CD8-positive, alpha-beta memory T cell (primary cell): ENCODE measurements at regions not wholly inside any gene's neighbourhood (a gene's known extent, or its start where the extent isn't known, plus 50 kb on each side); places are given as distances from the start of the nearest gene placed in this dataset.

Experiments
- CTCF ChIA-PET: fragments of 350-600 bp; sonication (Branson Sonifier 250); formaldehyde crosslinking; loops from one replicate; lab custom pipeline; 2021; ENCODE audit warnings: antibody characterized with exemption; lab: Charles Lee
- POLR2A ChIA-PET: fragments of 350-600 bp; sonication (Branson Sonifier 250); formaldehyde crosslinking; loops from one replicate; lab custom pipeline; 2021; ENCODE audit warnings: antibody characterized with exemption; lab: Charles Lee
- DNase-seq, 5 donors: peaks; one replicate each; pipeline versions ENCODE4 v3.0.0 to v3.0.0-alpha.2; 2020 to 2022; ENCODE audit warnings: mixed read lengths in 1 of 5
- H3K27ac ChIP-seq: one replicate; pipeline ENCODE4 v1.7.0; 2013; ENCODE audit warnings: low read depth, mild to moderate bottlenecking, low read length, moderate library complexity
- H3K27me3 ChIP-seq: 2 replicates; pipeline ENCODE4 v1.7.0; 2013; ENCODE audit warnings: low read length, mild to moderate bottlenecking; ENCODE audit not compliant: insufficient read depth, poor library complexity, severe bottlenecking
- H3K36me3 ChIP-seq: 2 replicates; pipeline ENCODE4 v1.7.0; 2013; ENCODE audit warnings: mild to moderate bottlenecking, low read length, moderate library complexity; ENCODE audit not compliant: insufficient read depth
- H3K4me1 ChIP-seq: 2 replicates; pipeline ENCODE4 v1.7.0; 2013; ENCODE audit warnings: mild to moderate bottlenecking, low read length, moderate library complexity; ENCODE audit not compliant: insufficient read depth
- H3K4me3 ChIP-seq: 2 replicates; pipeline ENCODE4 v1.7.0; 2013; ENCODE audit warnings: mild to moderate bottlenecking, low read length
- H3K9me3 ChIP-seq: 2 replicates; pipeline ENCODE4 v1.7.0; 2013; ENCODE audit warnings: mild to moderate bottlenecking, low read length
- H3K27ac Mint-ChIP-seq, 8 donors: one replicate each; pipeline ENCODE4 v1.8.0; 2020 to 2021; ENCODE audit warnings: mixed read lengths in 8 of 8, mild to moderate bottlenecking in 6 of 8, inconsistent platforms in 3 of 8, moderate library complexity in 3 of 8
- H3K27me3 Mint-ChIP-seq, 2 donors: one replicate each; pipeline ENCODE4 v1.8.0; 2020 to 2021; ENCODE audit warnings: mixed read lengths in 2 of 2, mild to moderate bottlenecking in 1 of 2, moderate library complexity in 1 of 2
- H3K36me3 Mint-ChIP-seq, 3 donors: one replicate each; pipeline ENCODE4 v1.8.0; 2020 to 2021; ENCODE audit warnings: mixed read lengths in 3 of 3, inconsistent platforms in 1 of 3, mild to moderate bottlenecking in 1 of 3
- H3K4me1 Mint-ChIP-seq, 3 donors: one replicate each; pipeline ENCODE4 v1.8.0; 2020 to 2021; ENCODE audit warnings: mixed read lengths in 3 of 3, inconsistent platforms in 1 of 3, mild to moderate bottlenecking in 1 of 3
- H3K4me3 Mint-ChIP-seq, 7 donors: one replicate each; pipeline ENCODE4 v1.8.0; 2020 to 2021; ENCODE audit warnings: mixed read lengths in 7 of 7, mild to moderate bottlenecking in 6 of 7, moderate library complexity in 4 of 7, inconsistent platforms in 2 of 7
- H3K9me3 Mint-ChIP-seq, 5 donors: one replicate each; pipeline ENCODE4 v1.8.0; 2020 to 2022; ENCODE audit warnings: mixed read lengths in 5 of 5, mild to moderate bottlenecking in 3 of 5, moderate library complexity in 2 of 5, inconsistent platforms in 1 of 5

DNA sequence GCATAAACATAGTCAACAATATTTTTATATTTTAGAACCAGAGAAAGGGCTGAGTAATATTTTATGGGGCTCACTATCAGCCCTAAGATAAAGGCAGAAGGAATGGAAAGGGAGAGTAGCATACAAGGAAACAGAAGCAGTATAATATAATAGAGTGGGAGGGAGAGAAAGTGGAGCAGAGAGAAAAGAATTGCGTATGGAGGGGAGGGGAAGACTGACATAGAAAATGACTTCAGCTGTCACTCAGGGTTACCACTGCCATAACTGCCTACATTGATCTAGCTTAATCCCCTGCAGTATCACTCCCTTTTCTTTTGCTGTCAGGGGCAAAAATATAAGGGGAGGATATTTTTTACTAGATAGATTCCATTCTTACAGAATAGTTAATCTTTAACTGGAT, 1133.5 kb upstream of the MAP3K7 start:
- Mint-ChIP-seq H3K27me3 (no peaks in the 10 kb centered on the region), H3K4me1 (no peaks in the 10 kb centered on the region), H3K36me3 (no peaks in the 10 kb centered on the region), H3K27ac (no peak overlapping the region), H3K4me3 (no peak overlapping the region), H3K9me3 (peaks cover 0 to 7% (median 4%) of the 10 kb centered on the region in 5 donors)
- H3K4me3 ChIP-seq = no peak overlapping the region
- no peaks in the 10 kb centered on the region for H3K36me3 ChIP-seq
- no peaks in the 10 kb centered on the region for H3K27me3 ChIP-seq
- POLR2A ChIA-PET = no interaction called here
- no peaks in the 10 kb centered on the region for H3K9me3 ChIP-seq
- H3K4me1 ChIP-seq = no peaks in the 10 kb centered on the region
- no peak overlapping the region for H3K27ac ChIP-seq
- DNase-seq = no peak
- CTCF ChIA-PET = no interaction called here

DNA sequence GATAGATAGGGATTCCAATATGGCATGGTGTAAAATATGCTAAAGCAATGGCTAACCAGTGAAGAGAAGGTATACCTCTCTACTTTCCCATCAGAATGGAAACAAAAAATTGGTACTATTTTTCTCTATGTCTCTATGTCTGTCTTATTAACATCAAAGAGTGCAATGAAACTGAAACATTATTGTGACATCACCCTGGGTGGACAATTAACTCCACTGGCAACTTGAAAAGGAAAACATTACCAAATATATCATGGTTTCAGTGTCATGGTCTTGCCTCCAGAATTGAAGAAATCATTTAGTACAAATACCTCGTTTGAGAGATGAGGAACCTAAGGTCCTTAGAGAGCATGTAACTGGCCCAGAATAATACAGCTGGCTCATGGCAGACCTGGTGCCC, 1132.5 kb upstream of the MAP3K7 start:
- peaks cover 0 to 7% (median 1%) of the 10 kb centered on the region in 5 donors for H3K9me3 Mint-ChIP-seq
- POLR2A ChIA-PET = no interaction called here

DNA sequence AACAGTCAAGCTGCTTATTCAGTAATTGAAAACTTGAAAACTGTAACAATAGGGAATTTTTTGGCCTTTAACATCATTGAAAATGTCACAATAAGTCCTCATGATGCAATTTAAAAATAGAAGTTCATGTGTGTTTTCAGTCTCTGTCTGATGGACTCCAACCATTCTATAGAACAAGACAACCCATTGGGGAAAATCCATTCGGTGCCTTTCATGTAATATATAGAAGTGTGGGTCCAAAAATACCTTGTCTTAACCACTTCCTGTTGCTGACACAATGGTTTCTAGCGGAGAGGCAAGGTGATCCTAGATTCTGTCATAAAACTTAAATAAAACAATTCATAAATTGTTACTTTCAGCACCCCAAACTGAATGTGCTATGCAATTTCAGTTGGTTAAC, 1131.3 kb upstream of the MAP3K7 start:
- Histone ChIP-seq H3K9me3 (no peaks in the 10 kb centered on the region), H3K4me1 (no peaks in the 10 kb centered on the region), H3K36me3 (no peaks in the 10 kb centered on the region), H3K27me3 (no peaks in the 10 kb centered on the region), H3K27ac (no peak overlapping the region), H3K4me3 (no peak overlapping the region)
- Mint-ChIP-seq H3K27ac (no peak overlapping the region), H3K4me1 (no peaks in the 10 kb centered on the region), H3K27me3 (no peaks in the 10 kb centered on the region), H3K36me3 (no peaks in the 10 kb centered on the region), H3K4me3 (no peak overlapping the region), H3K9me3 (peaks cover 0 to 6% (median 0%) of the 10 kb centered on the region in 5 donors)
- ChIA-PET CTCF (no interaction called here), POLR2A (no interaction called here)
- DNase-seq = no peak

More for the DNA sequence above, 1132.5 kb upstream of the MAP3K7 start:
- no peaks in the 10 kb centered on the region for H3K4me1 ChIP-seq
- Mint-ChIP-seq H3K27ac (no peak overlapping the region), H3K36me3 (no peaks in the 10 kb centered on the region), H3K27me3 (no peaks in the 10 kb centered on the region), H3K4me3 (no peak overlapping the region), H3K4me1 (no peaks in the 10 kb centered on the region)
- DNase-seq = no peak
- CTCF ChIA-PET = no interaction called here
- H3K27me3 ChIP-seq = no peaks in the 10 kb centered on the region
- no peaks in the 10 kb centered on the region for H3K9me3 ChIP-seq
- no peaks in the 10 kb centered on the region for H3K36me3 ChIP-seq
- no peak overlapping the region for H3K4me3 ChIP-seq
- no peak overlapping the region for H3K27ac ChIP-seq

DNA sequence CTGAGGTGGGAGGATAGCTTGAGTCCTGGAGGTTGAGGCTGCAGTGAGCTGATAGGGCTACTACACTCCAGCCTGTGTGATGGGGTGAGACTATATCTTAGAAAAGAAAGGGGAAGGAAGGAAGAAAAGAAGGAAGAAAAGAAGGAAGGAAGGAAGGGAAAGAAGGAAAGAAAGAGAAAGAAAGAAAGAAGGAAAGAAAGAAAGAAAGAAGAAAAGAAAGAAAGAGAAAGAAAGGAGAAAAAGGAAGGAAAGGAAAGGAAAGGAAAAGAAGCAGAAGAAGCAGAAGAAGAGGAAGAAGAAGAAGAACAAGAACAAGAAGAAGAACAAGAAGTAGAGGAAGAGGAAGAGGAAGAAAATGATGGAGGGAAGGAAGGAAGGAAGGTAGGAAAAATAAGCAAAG, 1130.2 kb upstream of the MAP3K7 start:
- Mint-ChIP-seq H3K36me3 (no peaks in the 10 kb centered on the region), H3K27ac (no peak overlapping the region), H3K27me3 (no peaks in the 10 kb centered on the region), H3K4me1 (no peaks in the 10 kb centered on the region), H3K4me3 (no peak overlapping the region), H3K9me3 (peaks cover 0 to 6% (median 0%) of the 10 kb centered on the region in 5 donors)
- Histone ChIP-seq H3K4me1 (no peaks in the 10 kb centered on the region), H3K36me3 (no peaks in the 10 kb centered on the region), H3K27me3 (no peaks in the 10 kb centered on the region), H3K4me3 (no peak overlapping the region), H3K9me3 (no peaks in the 10 kb centered on the region), H3K27ac (no peak overlapping the region)
- DNase-seq = no peak
- POLR2A ChIA-PET = no interaction called here
- CTCF ChIA-PET = no interaction called here

DNA sequence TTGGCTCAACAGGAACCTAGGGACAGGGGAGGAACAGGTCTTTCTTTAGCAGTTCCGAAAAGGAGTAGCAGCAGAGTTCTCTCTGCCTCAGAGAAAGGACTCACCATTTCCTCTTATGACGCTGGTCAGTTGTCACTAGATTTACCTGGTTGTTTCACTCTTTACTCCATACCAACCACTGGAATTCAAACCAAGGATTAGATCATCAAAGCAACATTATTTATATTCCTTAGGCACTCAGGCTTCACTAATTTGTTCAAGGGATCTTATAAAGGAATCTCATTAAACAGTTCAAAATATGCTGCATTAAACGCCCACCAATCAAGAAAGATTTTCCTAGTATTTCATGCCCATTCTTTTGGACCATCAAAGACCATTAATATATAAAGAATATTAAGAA, 1129.5 kb upstream of the MAP3K7 start:
- Mint-ChIP-seq H3K27ac (no peak overlapping the region), H3K27me3 (no peaks in the 10 kb centered on the region), H3K9me3 (peaks cover 0 to 6% (median 0%) of the 10 kb centered on the region in 5 donors), H3K4me3 (no peak overlapping the region), H3K4me1 (no peaks in the 10 kb centered on the region), H3K36me3 (no peaks in the 10 kb centered on the region)
- CTCF ChIA-PET = no interaction called here
- Histone ChIP-seq H3K9me3 (no peaks in the 10 kb centered on the region), H3K4me1 (no peaks in the 10 kb centered on the region), H3K4me3 (no peak overlapping the region), H3K36me3 (no peaks in the 10 kb centered on the region), H3K27ac (no peak overlapping the region), H3K27me3 (no peaks in the 10 kb centered on the region)
- no peak for DNase-seq
- POLR2A ChIA-PET = no interaction called here

DNA sequence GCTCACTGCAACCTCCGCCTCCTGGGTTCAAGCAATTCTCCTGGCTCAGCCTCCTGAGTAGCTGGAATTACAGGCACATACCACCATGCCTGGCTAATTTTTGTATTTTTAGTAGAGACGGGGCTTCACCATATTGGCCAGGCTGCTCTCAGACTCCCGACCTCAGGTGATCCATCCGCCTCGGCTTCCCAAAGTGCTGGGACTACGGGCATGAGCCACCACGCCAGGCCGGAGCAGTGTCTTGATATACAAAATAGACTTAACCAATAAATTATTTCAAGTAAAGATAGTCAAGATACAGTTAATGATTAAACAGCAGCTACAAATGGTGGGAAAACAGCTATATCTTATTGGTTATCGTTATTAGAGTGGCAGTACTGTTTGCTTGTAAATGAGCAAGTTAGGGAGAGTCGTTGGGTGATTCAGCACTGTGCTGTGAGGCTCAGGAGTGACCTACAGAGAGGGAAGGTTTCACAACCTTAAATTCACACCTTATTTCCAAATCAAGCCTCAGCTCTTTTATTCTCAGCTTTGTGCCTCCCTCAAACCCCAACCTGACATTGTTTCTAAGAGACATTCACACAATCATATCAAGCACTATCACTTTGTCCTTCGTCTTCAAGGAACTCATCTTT, 1128.4 kb upstream of the MAP3K7 start:
- no peaks in the 10 kb centered on the region for H3K4me1 Mint-ChIP-seq
- Histone ChIP-seq H3K27ac (no peak overlapping the region), H3K4me1 (no peaks in the 10 kb centered on the region), H3K36me3 (no peaks in the 10 kb centered on the region), H3K27me3 (no peaks in the 10 kb centered on the region), H3K9me3 (no peaks in the 10 kb centered on the region), H3K4me3 (no peak overlapping the region)
- H3K27ac Mint-ChIP-seq = no peak overlapping the region
- no peaks in the 10 kb centered on the region for H3K36me3 Mint-ChIP-seq
- ChIA-PET CTCF (no interaction called here), POLR2A (no interaction called here)
- DNase-seq = no peak
- peaks cover 0 to 11% (median 0%) of the 10 kb centered on the region in 5 donors for H3K9me3 Mint-ChIP-seq
- H3K4me3 Mint-ChIP-seq = no peak overlapping the region
- H3K27me3 Mint-ChIP-seq = no peaks in the 10 kb centered on the region

DNA sequence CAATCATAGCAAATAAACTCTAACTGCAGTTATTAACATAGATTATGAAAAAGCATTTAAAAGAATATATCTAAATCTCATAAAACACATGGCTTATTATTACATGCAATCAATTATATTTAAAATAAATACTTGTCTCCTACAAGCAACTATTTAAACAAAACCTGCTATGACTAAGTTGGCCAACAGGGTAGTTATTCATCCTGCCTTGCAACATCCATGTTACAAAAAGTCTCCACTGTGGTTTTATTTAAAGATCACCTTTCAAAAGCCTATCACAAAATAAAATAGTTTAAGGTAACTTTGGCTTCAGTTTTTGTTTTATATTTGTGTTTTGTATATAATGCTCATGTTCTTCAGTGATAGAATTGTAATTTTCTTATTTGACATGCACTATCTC, 1127.0 kb upstream of the MAP3K7 start:
- Histone ChIP-seq H3K27ac (no peak overlapping the region), H3K27me3 (no peaks in the 10 kb centered on the region), H3K9me3 (no peaks in the 10 kb centered on the region), H3K4me3 (no peak overlapping the region), H3K36me3 (no peaks in the 10 kb centered on the region), H3K4me1 (no peaks in the 10 kb centered on the region)
- Mint-ChIP-seq H3K4me1 (no peaks in the 10 kb centered on the region), H3K9me3 (peaks cover 0 to 11% (median 0%) of the 10 kb centered on the region in 5 donors), H3K4me3 (no peak overlapping the region), H3K27me3 (no peaks in the 10 kb centered on the region), H3K27ac (no peak overlapping the region), H3K36me3 (no peaks in the 10 kb centered on the region)
- ChIA-PET CTCF (no interaction called here), POLR2A (no interaction called here)
- DNase-seq = no peak

DNA sequence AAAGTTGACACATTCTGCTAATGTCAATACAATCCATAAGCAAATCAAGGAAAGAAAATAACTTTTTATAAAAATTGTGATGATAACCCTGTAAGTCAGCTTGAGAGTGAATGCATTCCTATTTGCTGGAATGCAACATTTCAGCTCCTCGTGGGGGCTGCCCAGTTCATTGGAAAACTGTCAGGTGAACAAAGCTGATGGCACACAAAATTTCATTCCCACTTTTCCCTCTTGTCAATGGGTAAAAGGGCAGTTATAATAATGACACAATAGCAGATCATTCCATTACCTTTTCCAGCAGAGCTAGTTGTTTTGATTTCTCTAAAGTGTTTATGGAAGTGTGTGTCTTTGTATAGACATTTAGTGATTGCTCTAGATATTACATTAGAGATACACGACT, 1124.6 kb upstream of the MAP3K7 start:
- ChIA-PET POLR2A (no interaction called here), CTCF (no interaction called here)
- no peaks in the 10 kb centered on the region for H3K27me3 ChIP-seq
- H3K27ac ChIP-seq = no peak overlapping the region
- H3K9me3 Mint-ChIP-seq = peaks cover 0 to 15% (median 0%) of the 10 kb centered on the region in 5 donors
- no peaks in the 10 kb centered on the region for H3K36me3 Mint-ChIP-seq
- H3K36me3 ChIP-seq = no peaks in the 10 kb centered on the region
- H3K27me3 Mint-ChIP-seq = no peaks in the 10 kb centered on the region
- no peaks in the 10 kb centered on the region for H3K4me1 Mint-ChIP-seq
- no peak overlapping the region for H3K4me3 ChIP-seq
- DNase-seq = no peak
- H3K27ac Mint-ChIP-seq = no peak overlapping the region
- no peak overlapping the region for H3K4me3 Mint-ChIP-seq
- no peaks in the 10 kb centered on the region for H3K4me1 ChIP-seq
- no peaks in the 10 kb centered on the region for H3K9me3 ChIP-seq
